ENCODE measurements at regions not wholly inside any gene's neighbourhood (a gene's known extent, or its start where the extent isn't known, plus 50 kb on each side); places are given as distances from the start of the nearest gene placed in this dataset.
A peak's percentile ranks its signal among the peaks of the same experiment; 100 is the strongest.

- DNase-seq (ENCODE audit: low read depth), result no peak
Observed at GRCh38 chr11:91805293-91805692, 419.3 kb upstream of the FAT3 start.

- DNase-seq (ENCODE audit: low read depth), result peak; percentile 15
Observed at GRCh38 chr11:91804042-91804441, 420.6 kb upstream of the FAT3 start.

GRCh38 chr11:91802475-91802874 lies 422.1 kb upstream of the FAT3 start:
- no peak for DNase-seq (ENCODE audit: low read depth)

- no peak for DNase-seq (ENCODE audit: low read depth)
Observed at GRCh38 chr11:91800208-91800914, 424.3 kb upstream of the FAT3 start.

GRCh38 chr11:91798240-91798639 lies 426.4 kb upstream of the FAT3 start:
- DNase-seq (ENCODE audit: low read depth), result no peak

- DNase-seq (ENCODE audit: low read depth), result no peak
Observed at GRCh38 chr11:91796999-91797398, 427.6 kb upstream of the FAT3 start.

- DNase-seq (ENCODE audit: low read depth), result peak; percentile 39
Observed at GRCh38 chr11:91795139-91795887, 429.3 kb upstream of the FAT3 start.

GRCh38 chr11:91794146-91794545 lies 430.5 kb upstream of the FAT3 start:
- DNase-seq (ENCODE audit: low read depth), result no peak

- no peak for DNase-seq (ENCODE audit: low read depth)
Observed at GRCh38 chr11:91792779-91793262, 431.8 kb upstream of the FAT3 start.

- no peak for DNase-seq (ENCODE audit: low read depth)
Observed at GRCh38 chr11:91791171-91791468, 433.5 kb upstream of the FAT3 start.

GRCh38 chr11:91790346-91791170 lies 434.1 kb upstream of the FAT3 start:
- no peak for DNase-seq (ENCODE audit: low read depth)

GRCh38 chr11:91788764-91789163 lies 435.9 kb upstream of the FAT3 start:
- DNase-seq (ENCODE audit: low read depth), result no peak

- no peak for DNase-seq (ENCODE audit: low read depth)
Observed at GRCh38 chr11:91786097-91786496, 438.5 kb upstream of the FAT3 start.

GRCh38 chr11:91783173-91783572 lies 441.4 kb upstream of the FAT3 start:
- no peak for DNase-seq (ENCODE audit: low read depth)

GRCh38 chr11:91778758-91779157 lies 445.9 kb upstream of the FAT3 start:
- DNase-seq (ENCODE audit: low read depth), result no peak

- no peak for DNase-seq (ENCODE audit: low read depth)
Observed at GRCh38 chr11:91776655-91777054, 448.0 kb upstream of the FAT3 start.

- no peak for DNase-seq (ENCODE audit: low read depth)
Observed at GRCh38 chr11:91773090-91773489, 451.5 kb upstream of the FAT3 start.

- DNase-seq (ENCODE audit: low read depth), result no peak
Observed at GRCh38 chr11:91771961-91772360, 452.7 kb upstream of the FAT3 start.

- no peak for DNase-seq (ENCODE audit: low read depth)
Observed at GRCh38 chr11:91768783-91769182, 455.8 kb upstream of the FAT3 start.

- no peak for DNase-seq (ENCODE audit: low read depth)
Observed at GRCh38 chr11:91763331-91763730, 461.3 kb upstream of the FAT3 start.

GRCh38 chr11:91761406-91762025 lies 463.1 kb upstream of the FAT3 start:
- no peak for DNase-seq (ENCODE audit: low read depth)

- DNase-seq (ENCODE audit: low read depth), result no peak
Observed at GRCh38 chr11:91756829-91757480, 467.7 kb upstream of the FAT3 start.

Data from stromal cell of bone marrow (primary cell).